Activated naive CD8-positive, alpha-beta T cell treated with anti-CD3 and anti-CD28 coated beads, Interleukin-2, amount 50 U/mL, for 24 hours (primary cell): ENCODE measurements at regions not wholly inside any gene's neighbourhood (a gene's known extent, or its start where the extent isn't known, plus 50 kb on each side); places are given as distances from the start of the nearest gene placed in this dataset.
"Not testable (repeated sequence)": the region's sequence is repeated elsewhere in the genome, so short reads cannot be mapped to it uniquely, and the experiment has no call there.

Source experiments
- ATAC-seq: fragments of 150-1000 bp; cut with Tn5 transposase; one replicate; pipeline ENCODE4 v1.10.0; 2021
- DNase-seq: peaks from one replicate; pipeline ENCODE4 v3.0.0; 2021
- H3K27ac Mint-ChIP-seq: one replicate; pipeline ENCODE4 v1.8.0; 2021; ENCODE audit warnings: mild to moderate bottlenecking, mixed read lengths
- H3K27me3 Mint-ChIP-seq: one replicate; pipeline ENCODE4 v1.8.0; 2021; ENCODE audit warnings: mixed read lengths
- H3K36me3 Mint-ChIP-seq: one replicate; pipeline ENCODE4 v1.8.0; 2021; ENCODE audit warnings: low read depth, mixed read lengths
- H3K4me1 Mint-ChIP-seq: one replicate; pipeline ENCODE4 v1.8.0; 2021; ENCODE audit warnings: mixed read lengths
- H3K4me3 Mint-ChIP-seq: one replicate; pipeline ENCODE4 v1.8.0; 2021; ENCODE audit warnings: mild to moderate bottlenecking, moderate library complexity, mixed read lengths
- H3K9me3 Mint-ChIP-seq: one replicate; pipeline ENCODE4 v1.8.0; 2021; ENCODE audit warnings: mixed read lengths

GRCh38 chr4:137422666-137423065 lies 109.6 kb downstream of the PCDH18 start:
- Mint-ChIP-seq H3K4me1 (no peaks in the 10 kb centered on the region), H3K27ac (no peak overlapping the region), H3K27me3 (no peaks in the 10 kb centered on the region), H3K36me3 (no peaks in the 10 kb centered on the region), H3K9me3 (peaks cover 17% of the 10 kb centered on the region), H3K4me3 (no peak overlapping the region)
- no peak for DNase-seq
- ATAC-seq: no peak

GRCh38 chr4:137421796-137422195 lies 110.5 kb downstream of the PCDH18 start:
- ATAC-seq: no peak
- H3K27me3 Mint-ChIP-seq: no peaks in the 10 kb centered on the region
- no peak overlapping the region for H3K27ac Mint-ChIP-seq
- H3K9me3 Mint-ChIP-seq: peaks cover 17% of the 10 kb centered on the region
- DNase-seq: no peak
- no peak overlapping the region for H3K4me3 Mint-ChIP-seq
- H3K36me3 Mint-ChIP-seq: no peaks in the 10 kb centered on the region
- H3K4me1 Mint-ChIP-seq: no peaks in the 10 kb centered on the region

- H3K4me3 Mint-ChIP-seq: no peak overlapping the region
- H3K36me3 Mint-ChIP-seq: no peaks in the 10 kb centered on the region
- peaks cover 17% of the 10 kb centered on the region for H3K9me3 Mint-ChIP-seq
- no peaks in the 10 kb centered on the region for H3K4me1 Mint-ChIP-seq
- DNase-seq (no peak), ATAC-seq (no peak)
- no peaks in the 10 kb centered on the region for H3K27me3 Mint-ChIP-seq
- H3K27ac Mint-ChIP-seq: no peak overlapping the region
These were observed 111.3 kb downstream of the PCDH18 start for GRCh38 chr4:137420901-137421396.

- ATAC-seq (no peak), DNase-seq (no peak)
- peaks cover 9% of the 10 kb centered on the region for H3K9me3 Mint-ChIP-seq
- H3K4me3 Mint-ChIP-seq: no peak overlapping the region
- H3K36me3 Mint-ChIP-seq: no peaks in the 10 kb centered on the region
- H3K27me3 Mint-ChIP-seq: no peaks in the 10 kb centered on the region
- H3K27ac Mint-ChIP-seq: no peak overlapping the region
- H3K4me1 Mint-ChIP-seq: no peaks in the 10 kb centered on the region
These were observed 114.6 kb downstream of the PCDH18 start for GRCh38 chr4:137417676-137418075.

GRCh38 chr4:137414802-137415201 lies 117.5 kb downstream of the PCDH18 start:
- no peaks in the 10 kb centered on the region for H3K4me1 Mint-ChIP-seq
- no peaks in the 10 kb centered on the region for H3K36me3 Mint-ChIP-seq
- H3K27me3 Mint-ChIP-seq: no peaks in the 10 kb centered on the region
- no peaks in the 10 kb centered on the region for H3K9me3 Mint-ChIP-seq
- H3K27ac Mint-ChIP-seq: no peak overlapping the region
- no peak overlapping the region for H3K4me3 Mint-ChIP-seq
- ATAC-seq (no peak), DNase-seq (no peak)

- ATAC-seq: no peak
These were observed 123.6 kb downstream of the PCDH18 start for GRCh38 chr4:137408527-137409177.

GRCh38 chr4:137405833-137406232 lies 126.5 kb downstream of the PCDH18 start:
- not testable (repeated sequence) for ATAC-seq

More at GRCh38 chr4:137408527-137409177, 123.6 kb downstream of the PCDH18 start:
- no peaks in the 10 kb centered on the region for H3K27me3 Mint-ChIP-seq
- no peaks in the 10 kb centered on the region for H3K4me1 Mint-ChIP-seq
- H3K9me3 Mint-ChIP-seq: peaks cover 5% of the 10 kb centered on the region
- H3K4me3 Mint-ChIP-seq: no peak overlapping the region
- DNase-seq: no peak
- no peaks in the 10 kb centered on the region for H3K36me3 Mint-ChIP-seq
- H3K27ac Mint-ChIP-seq: no peak overlapping the region

GRCh38 chr4:137394018-137394417 lies 138.3 kb downstream of the PCDH18 start:
- ATAC-seq (no peak), DNase-seq (no peak)
- Mint-ChIP-seq H3K9me3 (no peaks in the 10 kb centered on the region), H3K36me3 (no peaks in the 10 kb centered on the region), H3K27me3 (no peaks in the 10 kb centered on the region), H3K27ac (no peak overlapping the region), H3K4me3 (no peak overlapping the region), H3K4me1 (no peaks in the 10 kb centered on the region)

More at GRCh38 chr4:137405833-137406232, 126.5 kb downstream of the PCDH18 start:
- not testable (repeated sequence) for H3K4me3 Mint-ChIP-seq, H3K27ac Mint-ChIP-seq, H3K36me3 Mint-ChIP-seq, H3K4me1 Mint-ChIP-seq, H3K9me3 Mint-ChIP-seq, DNase-seq, H3K27me3 Mint-ChIP-seq

- Mint-ChIP-seq H3K36me3 (no peaks in the 10 kb centered on the region), H3K27me3 (no peaks in the 10 kb centered on the region), H3K27ac (no peak overlapping the region), H3K9me3 (no peaks in the 10 kb centered on the region), H3K4me3 (no peak overlapping the region), H3K4me1 (no peaks in the 10 kb centered on the region)
- no peak for DNase-seq
- ATAC-seq: no peak
These were observed 139.2 kb downstream of the PCDH18 start for GRCh38 chr4:137393044-137393443.

- no peak overlapping the region for H3K4me3 Mint-ChIP-seq
- no peak for ATAC-seq
- H3K36me3 Mint-ChIP-seq: no peaks in the 10 kb centered on the region
- no peaks in the 10 kb centered on the region for H3K4me1 Mint-ChIP-seq
- DNase-seq: no peak
- no peaks in the 10 kb centered on the region for H3K9me3 Mint-ChIP-seq
- no peaks in the 10 kb centered on the region for H3K27me3 Mint-ChIP-seq
- H3K27ac Mint-ChIP-seq: no peak overlapping the region
These were observed 141.6 kb downstream of the PCDH18 start for GRCh38 chr4:137390707-137391106.

- Mint-ChIP-seq H3K27ac (no peak overlapping the region), H3K4me1 (no peaks in the 10 kb centered on the region), H3K36me3 (no peaks in the 10 kb centered on the region), H3K9me3 (no peaks in the 10 kb centered on the region), H3K4me3 (no peak overlapping the region), H3K27me3 (no peaks in the 10 kb centered on the region)
- no peak for ATAC-seq
- no peak for DNase-seq
These were observed 142.3 kb downstream of the PCDH18 start for GRCh38 chr4:137389911-137390520.

GRCh38 chr4:137387924-137388323 lies 144.4 kb downstream of the PCDH18 start:
- no peaks in the 10 kb centered on the region for H3K27me3 Mint-ChIP-seq
- H3K4me3 Mint-ChIP-seq: no peak overlapping the region
- H3K4me1 Mint-ChIP-seq: no peaks in the 10 kb centered on the region
- no peak overlapping the region for H3K27ac Mint-ChIP-seq
- ATAC-seq: no peak
- DNase-seq: no peak
- no peaks in the 10 kb centered on the region for H3K36me3 Mint-ChIP-seq
- no peaks in the 10 kb centered on the region for H3K9me3 Mint-ChIP-seq

GRCh38 chr4:137384476-137384875 lies 147.8 kb downstream of the PCDH18 start:
- no peaks in the 10 kb centered on the region for H3K36me3 Mint-ChIP-seq
- no peak overlapping the region for H3K27ac Mint-ChIP-seq
- no peaks in the 10 kb centered on the region for H3K9me3 Mint-ChIP-seq
- H3K27me3 Mint-ChIP-seq: no peaks in the 10 kb centered on the region
- no peak for DNase-seq
- H3K4me3 Mint-ChIP-seq: no peak overlapping the region
- H3K4me1 Mint-ChIP-seq: no peaks in the 10 kb centered on the region
- no peak for ATAC-seq

GRCh38 chr4:137378821-137379220 lies 153.5 kb downstream of the PCDH18 start:
- Mint-ChIP-seq H3K36me3 (no peaks in the 10 kb centered on the region), H3K27me3 (no peaks in the 10 kb centered on the region), H3K4me1 (no peaks in the 10 kb centered on the region), H3K27ac (no peak overlapping the region), H3K9me3 (peaks cover 11% of the 10 kb centered on the region), H3K4me3 (no peak overlapping the region)
- DNase-seq: no peak
- ATAC-seq: no peak

- no peak overlapping the region for H3K27ac Mint-ChIP-seq
- no peaks in the 10 kb centered on the region for H3K36me3 Mint-ChIP-seq
- DNase-seq (no peak), ATAC-seq (no peak)
- H3K4me3 Mint-ChIP-seq: no peak overlapping the region
- H3K9me3 Mint-ChIP-seq: peaks cover 11% of the 10 kb centered on the region
- H3K27me3 Mint-ChIP-seq: no peaks in the 10 kb centered on the region
- H3K4me1 Mint-ChIP-seq: no peaks in the 10 kb centered on the region
These were observed 153.9 kb downstream of the PCDH18 start for GRCh38 chr4:137378393-137378792.
